ENCODE measurements at regions not wholly inside any gene's neighbourhood (a gene's known extent, or its start where the extent isn't known, plus 50 kb on each side); places are given as distances from the start of the nearest gene placed in this dataset.
"Not testable (repeated sequence)": the region's sequence is repeated elsewhere in the genome, so short reads cannot be mapped to it uniquely, and the experiment has no call there.

- no peak for TF ChIP-seq ZNF274 (IDR thresholded peaks at IDR 0.05; ENCODE audit: low read depth, low read length)
- no peak for TF ChIP-seq YY1 (IDR thresholded peaks at IDR 0.05; ENCODE audit: insufficient read depth, insufficient read length)
- no peak for TF ChIP-seq SUZ12 (IDR thresholded peaks at IDR 0.05; ENCODE audit: extremely low read depth, insufficient read depth, insufficient read length)
- Histone ChIP-seq H3K4me1 (ENCODE audit: insufficient read depth, insufficient read length) (no peaks in the 10 kb centered on the region), H3K9ac (ENCODE audit: insufficient read length, low read depth) (no peak overlapping the region), H3K9me3 (ENCODE audit: insufficient read depth, low read length) (no peaks in the 10 kb centered on the region), H3K4me3 (ENCODE audit: insufficient read length, low read depth) (no peak overlapping the region), H3K36me3 (ENCODE audit: insufficient read depth, insufficient read length, low read length) (no peaks in the 10 kb centered on the region), H3K27me3 (ENCODE audit: insufficient read depth, insufficient read length) (no peaks in the 10 kb centered on the region)
- no peak for DNase-seq (ENCODE audit: low read depth, low spot score)
Observed at GRCh38 chr5:43802119-43802518, 199.1 kb downstream of the NNT start.

DNA sequence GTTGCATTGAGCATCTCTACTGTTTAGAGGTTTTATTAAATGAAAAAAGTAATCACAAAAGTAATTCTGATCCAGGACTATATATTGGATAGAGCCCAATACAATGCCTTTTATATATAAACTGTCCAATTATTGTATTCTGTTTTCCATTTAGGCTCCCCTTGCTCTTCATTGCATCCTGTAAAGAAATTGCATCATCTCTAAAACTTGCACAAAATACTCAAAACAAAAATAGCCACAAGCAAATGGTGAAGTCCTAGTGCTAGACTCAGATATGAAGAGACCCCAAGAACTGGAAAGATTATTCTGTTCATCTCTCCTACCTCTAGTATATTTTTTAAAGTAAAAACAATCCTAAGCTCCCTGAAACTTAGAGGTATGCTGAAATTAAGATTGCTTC, 195.8 kb downstream of the NNT start:
- Histone ChIP-seq H3K27me3 (ENCODE audit: insufficient read depth, insufficient read length) (no peaks in the 10 kb centered on the region), H3K4me3 (ENCODE audit: insufficient read length, low read depth) (no peak overlapping the region), H3K4me1 (ENCODE audit: insufficient read depth, insufficient read length) (no peaks in the 10 kb centered on the region), H3K9ac (ENCODE audit: insufficient read length, low read depth) (no peak overlapping the region), H3K36me3 (ENCODE audit: insufficient read depth, insufficient read length, low read length) (no peaks in the 10 kb centered on the region), H3K9me3 (ENCODE audit: insufficient read depth, low read length) (no peaks in the 10 kb centered on the region)
- no peak for DNase-seq (ENCODE audit: low read depth, low spot score)
- TF ChIP-seq YY1 (IDR thresholded peaks at IDR 0.05; ENCODE audit: insufficient read depth, insufficient read length) (no peak), SUZ12 (IDR thresholded peaks at IDR 0.05; ENCODE audit: extremely low read depth, insufficient read depth, insufficient read length) (no peak), ZNF274 (IDR thresholded peaks at IDR 0.05; ENCODE audit: low read depth, low read length) (no peak)

- not testable (repeated sequence) for H3K4me1 ChIP-seq (ENCODE audit: insufficient read depth, insufficient read length); H3K27me3 ChIP-seq (ENCODE audit: insufficient read depth, insufficient read length); DNase-seq (ENCODE audit: low read depth, low spot score); H3K4me3 ChIP-seq (ENCODE audit: insufficient read length, low read depth); H3K9ac ChIP-seq (ENCODE audit: insufficient read length, low read depth); H3K36me3 ChIP-seq (ENCODE audit: insufficient read depth, insufficient read length, low read length)
- H3K9me3 ChIP-seq (ENCODE audit: insufficient read depth, low read length): peaks cover 16% of the 10 kb centered on the region; the same call in 1 of the 2 replicates
Observed at GRCh38 chr5:43791880-43792279, 188.9 kb downstream of the NNT start.

DNA sequence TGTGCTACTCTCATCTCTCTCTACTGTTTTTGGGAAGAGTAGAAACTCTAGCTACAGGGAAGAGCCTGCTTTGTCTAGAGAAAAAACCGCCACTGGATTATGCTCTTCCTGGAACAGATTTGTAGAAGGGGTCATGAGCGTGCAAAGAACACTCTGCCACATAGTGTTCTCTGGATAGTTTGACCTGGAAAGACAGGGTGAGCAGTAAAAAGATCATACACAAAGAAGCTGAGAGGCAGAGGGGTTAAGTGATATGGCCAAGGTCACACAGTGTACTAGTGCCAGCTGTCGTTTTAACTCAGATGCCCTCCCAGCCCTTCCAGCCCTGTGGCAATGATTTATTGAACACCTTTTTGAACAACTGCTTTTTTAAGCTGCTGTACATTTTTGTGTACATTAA, 182.2 kb downstream of the NNT start:
- H3K27me3 ChIP-seq (ENCODE audit: insufficient read depth, insufficient read length): no peaks in the 10 kb centered on the region
- H3K9ac ChIP-seq (ENCODE audit: insufficient read length, low read depth): no peak overlapping the region

GRCh38 chr5:43780586-43780985, 177.6 kb downstream of the NNT start:
- Histone ChIP-seq H3K36me3 (ENCODE audit: insufficient read depth, insufficient read length, low read length) (no peaks in the 10 kb centered on the region), H3K27me3 (ENCODE audit: insufficient read depth, insufficient read length) (no peaks in the 10 kb centered on the region), H3K9me3 (ENCODE audit: insufficient read depth, low read length) (no peaks in the 10 kb centered on the region), H3K4me3 (ENCODE audit: insufficient read length, low read depth) (no peak overlapping the region), H3K9ac (ENCODE audit: insufficient read length, low read depth) (no peak overlapping the region), H3K4me1 (ENCODE audit: insufficient read depth, insufficient read length) (no peaks in the 10 kb centered on the region)
- DNase-seq (ENCODE audit: low read depth, low spot score): no peak
- TF ChIP-seq ZNF274 (IDR thresholded peaks at IDR 0.05; ENCODE audit: low read depth, low read length) (no peak), SUZ12 (IDR thresholded peaks at IDR 0.05; ENCODE audit: extremely low read depth, insufficient read depth, insufficient read length) (no peak), YY1 (IDR thresholded peaks at IDR 0.05; ENCODE audit: insufficient read depth, insufficient read length) (no peak)

More for the DNA sequence above, 182.2 kb downstream of the NNT start:
- no peaks in the 10 kb centered on the region for H3K36me3 ChIP-seq (ENCODE audit: insufficient read depth, insufficient read length, low read length)
- no peak overlapping the region for H3K4me3 ChIP-seq (ENCODE audit: insufficient read length, low read depth)
- DNase-seq (ENCODE audit: low read depth, low spot score): no peak
- H3K4me1 ChIP-seq (ENCODE audit: insufficient read depth, insufficient read length): no peaks in the 10 kb centered on the region
- no peak for TF ChIP-seq SUZ12 (IDR thresholded peaks at IDR 0.05; ENCODE audit: extremely low read depth, insufficient read depth, insufficient read length)
- TF ChIP-seq ZNF274 (IDR thresholded peaks at IDR 0.05; ENCODE audit: low read depth, low read length): no peak
- TF ChIP-seq YY1 (IDR thresholded peaks at IDR 0.05; ENCODE audit: insufficient read depth, insufficient read length): no peak
- peaks cover 15% of the 10 kb centered on the region; the same call in 1 of the 2 replicates for H3K9me3 ChIP-seq (ENCODE audit: insufficient read depth, low read length)

DNA sequence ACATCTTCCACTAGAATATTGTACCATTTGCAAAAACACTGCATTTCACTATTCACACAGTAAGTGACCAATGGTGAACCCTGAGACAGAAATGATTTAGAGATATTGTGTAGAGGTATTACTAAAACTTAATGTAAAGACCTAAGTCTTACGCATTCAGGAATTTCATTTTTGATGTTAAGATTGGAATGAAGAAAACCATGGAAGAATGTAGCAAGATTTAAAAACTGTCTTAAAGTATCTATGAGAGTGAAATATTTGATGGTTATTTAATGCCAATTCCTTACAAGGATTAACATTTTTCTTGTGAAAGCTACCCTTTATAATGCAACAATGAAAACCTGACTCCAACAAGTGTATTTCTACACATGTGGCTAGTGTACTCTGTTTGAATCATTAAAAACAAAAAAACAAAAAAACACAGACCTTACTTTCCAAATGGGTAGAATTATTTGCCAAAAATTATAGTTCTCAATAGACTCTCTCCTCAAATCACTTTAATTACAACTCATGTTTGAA, 172.0 kb downstream of the NNT start:
- H3K9me3 ChIP-seq (ENCODE audit: insufficient read depth, low read length): no peaks in the 10 kb centered on the region
- no peak for DNase-seq (ENCODE audit: low read depth, low spot score)
- TF ChIP-seq ZNF274 (IDR thresholded peaks at IDR 0.05; ENCODE audit: low read depth, low read length): no peak
- TF ChIP-seq SUZ12 (IDR thresholded peaks at IDR 0.05; ENCODE audit: extremely low read depth, insufficient read depth, insufficient read length): no peak
- TF ChIP-seq YY1 (IDR thresholded peaks at IDR 0.05; ENCODE audit: insufficient read depth, insufficient read length): no peak

GRCh38 chr5:43773478-43773844, 170.5 kb downstream of the NNT start:
- H3K4me3 ChIP-seq (ENCODE audit: insufficient read length, low read depth): no peak overlapping the region

More for the DNA sequence above, 172.0 kb downstream of the NNT start:
- no peak overlapping the region for H3K4me3 ChIP-seq (ENCODE audit: insufficient read length, low read depth)
- no peak overlapping the region for H3K9ac ChIP-seq (ENCODE audit: insufficient read length, low read depth)
- H3K36me3 ChIP-seq (ENCODE audit: insufficient read depth, insufficient read length, low read length): no peaks in the 10 kb centered on the region
- no peaks in the 10 kb centered on the region for H3K4me1 ChIP-seq (ENCODE audit: insufficient read depth, insufficient read length)
- H3K27me3 ChIP-seq (ENCODE audit: insufficient read depth, insufficient read length): no peaks in the 10 kb centered on the region

More at GRCh38 chr5:43773478-43773844, 170.5 kb downstream of the NNT start:
- Histone ChIP-seq H3K9ac (ENCODE audit: insufficient read length, low read depth) (no peak overlapping the region), H3K36me3 (ENCODE audit: insufficient read depth, insufficient read length, low read length) (no peaks in the 10 kb centered on the region), H3K4me1 (ENCODE audit: insufficient read depth, insufficient read length) (no peaks in the 10 kb centered on the region), H3K27me3 (ENCODE audit: insufficient read depth, insufficient read length) (no peaks in the 10 kb centered on the region), H3K9me3 (ENCODE audit: insufficient read depth, low read length) (no peaks in the 10 kb centered on the region)
- no peak for DNase-seq (ENCODE audit: low read depth, low spot score)
- TF ChIP-seq YY1 (IDR thresholded peaks at IDR 0.05; ENCODE audit: insufficient read depth, insufficient read length) (no peak), ZNF274 (IDR thresholded peaks at IDR 0.05; ENCODE audit: low read depth, low read length) (no peak), SUZ12 (IDR thresholded peaks at IDR 0.05; ENCODE audit: extremely low read depth, insufficient read depth, insufficient read length) (no peak)

Measured in NT2/D1 (cell line).